GM18499 (cell line): ENCODE measurements at regions not wholly inside any gene's neighbourhood (a gene's known extent, or its start where the extent isn't known, plus 50 kb on each side); places are given as distances from the start of the nearest gene placed in this dataset.
"Not testable (repeated sequence)": the region's sequence is repeated elsewhere in the genome, so short reads cannot be mapped to it uniquely, and the experiment has no call there.

Experiments used
- ATAC-seq: cut with Tn5 transposase; IDR thresholded peaks from one replicate; pipeline ENCODE4 v1.9.1; 2021; ENCODE audit warnings: moderate number of reproducible peaks; ENCODE audit not compliant: insufficient read depth, unreplicated experiment

DNA sequence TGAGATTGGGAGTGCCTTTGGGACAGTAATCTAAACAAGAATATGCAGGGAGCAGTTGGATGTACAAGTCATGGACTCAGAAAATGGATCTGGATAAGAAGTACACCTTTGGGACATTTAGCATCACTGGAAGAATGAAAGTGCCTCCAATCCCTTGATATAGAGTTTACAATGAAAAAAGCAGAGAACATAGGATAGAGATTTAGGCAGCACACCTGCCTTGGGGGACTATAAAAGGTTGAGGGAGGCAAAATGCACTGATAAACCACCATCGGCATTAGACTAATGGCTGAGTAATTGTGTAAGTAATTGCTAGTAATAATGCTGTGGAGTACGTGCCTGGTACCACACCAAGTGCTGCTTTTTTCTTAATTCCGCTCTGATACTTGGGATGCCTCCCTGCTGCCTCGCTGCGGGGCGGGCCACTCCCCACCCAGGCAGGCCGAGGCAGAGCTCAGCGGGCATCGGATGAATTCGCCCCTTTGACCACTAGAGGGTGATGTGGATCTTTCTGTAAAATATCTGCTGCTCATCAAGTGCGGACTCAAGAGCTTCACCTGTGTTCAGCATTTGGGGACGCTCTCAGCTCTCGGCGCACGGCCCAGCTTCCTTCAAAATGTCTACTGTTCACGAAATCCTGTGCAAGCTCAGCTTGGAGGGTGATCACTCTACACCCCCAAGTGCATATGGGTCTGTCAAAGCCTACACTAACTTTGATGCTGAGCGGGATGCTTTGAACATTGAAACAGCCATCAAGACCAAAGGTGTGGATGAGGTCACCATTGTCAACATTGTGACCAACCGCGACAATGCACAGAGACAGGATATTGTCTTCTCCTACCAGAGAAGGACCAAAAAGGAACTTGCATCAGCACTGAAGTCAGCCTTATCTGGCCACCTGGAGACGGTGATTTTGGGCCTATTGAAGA, 99.9 kb downstream of the ANKRD18B start:
- peak; percentile 77 for ATAC-seq

DNA sequence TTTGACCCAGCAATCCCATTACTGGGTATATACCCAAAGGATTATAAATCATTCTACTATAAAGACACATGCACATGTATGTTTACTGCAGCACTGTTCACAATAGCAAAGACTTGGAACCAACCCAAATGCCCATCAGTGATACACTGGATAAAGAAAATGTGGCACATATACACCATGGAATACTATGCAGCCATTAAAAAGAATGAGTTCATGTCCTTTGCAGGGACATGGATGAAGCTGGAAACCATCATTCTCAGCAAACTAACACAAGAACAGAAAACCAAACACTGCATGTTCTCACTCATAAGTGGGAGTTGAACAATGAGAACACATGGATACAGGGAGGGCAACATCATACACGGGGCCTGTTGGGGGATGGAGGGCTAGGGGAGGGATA, 104.3 kb downstream of the ANKRD18B start:
- ATAC-seq: not testable (repeated sequence)

DNA sequence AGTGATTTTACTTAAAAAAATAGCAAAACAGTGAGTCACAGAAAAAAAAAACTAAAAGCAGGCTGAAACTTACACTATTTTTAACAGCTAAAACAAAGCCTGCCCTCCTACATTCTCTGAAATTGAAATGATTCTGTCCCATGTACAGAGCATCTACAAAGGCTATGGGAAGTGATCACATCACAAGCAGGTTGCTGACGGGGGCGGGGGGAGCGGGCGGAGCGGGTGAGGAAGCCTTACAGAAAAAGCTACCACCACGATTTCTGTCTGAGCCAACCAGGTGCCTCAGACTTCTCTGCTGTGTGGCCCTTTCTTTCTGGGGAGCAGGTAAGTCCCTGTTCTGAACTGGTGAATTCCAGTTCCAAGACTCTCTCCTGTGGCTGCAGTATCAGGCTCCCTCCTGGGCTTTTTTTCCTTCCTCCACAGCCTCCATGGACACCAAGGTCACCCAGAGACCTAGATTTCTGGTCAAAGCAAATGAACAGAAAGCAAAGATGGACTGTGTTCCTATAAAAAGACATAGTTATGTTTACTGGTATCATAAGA, 104.9 kb downstream of the ANKRD18B start:
- ATAC-seq: no peak

DNA sequence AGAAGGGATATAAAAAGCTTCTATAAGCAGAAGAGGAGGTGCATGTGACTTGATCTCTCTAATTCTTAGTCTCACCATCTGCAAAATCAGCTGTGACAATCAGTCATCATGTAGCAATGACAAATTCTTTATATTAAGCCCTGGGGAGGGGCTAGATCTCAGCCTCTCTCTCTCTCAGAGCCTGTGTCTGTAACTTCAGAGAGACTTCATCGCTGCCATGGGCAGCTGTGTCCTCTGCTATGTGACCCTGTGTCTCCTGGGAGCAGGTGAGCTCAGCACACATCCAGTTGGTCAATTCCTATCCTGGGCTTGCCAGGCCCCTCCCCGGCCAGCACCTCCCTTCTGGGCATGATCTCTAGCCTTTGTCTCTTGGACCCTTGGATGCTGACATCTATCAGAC, 109.6 kb downstream of the ANKRD18B start:
- no peak for ATAC-seq

DNA sequence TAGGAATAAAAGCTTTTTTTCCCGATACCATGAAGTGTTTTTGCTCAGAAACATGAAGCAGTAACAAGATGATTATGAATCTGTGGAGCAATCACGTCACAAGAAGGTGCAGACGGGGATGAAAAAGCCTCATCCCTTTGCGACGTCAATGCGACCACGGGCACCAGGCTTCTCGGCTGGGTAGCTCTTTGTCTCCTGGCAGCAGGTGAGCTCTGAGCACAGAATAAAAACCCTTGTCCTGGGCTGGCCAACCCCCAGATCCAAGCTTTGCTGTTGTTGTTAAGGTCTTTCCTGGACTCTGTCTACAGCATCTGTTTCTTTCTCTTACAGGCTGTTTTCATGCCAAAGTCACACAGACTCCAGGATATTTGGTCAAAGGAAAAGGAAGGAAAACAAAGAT, 113.8 kb downstream of the ANKRD18B start:
- ATAC-seq: no peak

DNA sequence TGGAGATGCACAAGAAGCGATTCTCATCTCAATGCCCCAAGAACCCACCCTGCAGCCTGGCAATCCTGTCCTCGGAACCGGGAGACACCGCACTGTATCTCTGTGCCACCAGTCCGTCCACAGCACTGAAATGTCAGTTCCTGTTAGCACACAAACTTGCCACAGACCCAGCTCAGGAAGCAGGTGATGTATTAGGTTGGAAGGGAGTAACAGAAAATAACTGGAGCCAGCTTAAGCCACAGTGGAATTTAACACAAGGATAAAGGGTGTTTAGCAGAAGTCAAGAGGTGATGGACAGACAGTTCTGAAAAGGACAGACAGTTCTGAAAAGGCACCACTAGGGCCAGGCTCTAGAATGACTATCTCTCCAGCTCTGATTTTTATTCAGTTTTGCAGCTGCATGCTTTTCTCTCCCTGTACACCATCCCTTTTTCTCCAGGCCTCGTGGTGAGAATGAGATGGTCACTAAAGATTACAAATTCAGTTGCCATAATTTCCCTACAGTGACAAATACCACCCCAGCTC, 114.4 kb downstream of the ANKRD18B start:
- no peak for ATAC-seq

DNA sequence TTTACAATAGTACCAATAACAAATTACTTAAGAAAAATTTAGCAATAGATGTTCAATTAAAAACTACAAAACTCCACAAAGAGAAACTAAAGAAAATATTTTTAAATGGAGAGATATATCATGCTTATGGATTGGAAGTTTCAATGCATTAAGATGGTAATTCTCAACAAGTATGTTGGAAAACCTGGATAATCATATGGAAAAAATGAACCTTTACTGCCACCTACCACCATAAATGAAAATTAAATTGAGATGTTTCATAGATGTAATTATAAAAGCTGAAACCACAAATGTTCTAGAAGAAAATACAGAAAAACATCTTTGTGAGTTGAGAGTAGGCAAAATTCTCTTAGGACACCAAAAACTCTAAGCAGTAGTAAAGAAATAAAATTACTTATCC, 121.7 kb downstream of the ANKRD18B start:
- ATAC-seq: no peak

DNA sequence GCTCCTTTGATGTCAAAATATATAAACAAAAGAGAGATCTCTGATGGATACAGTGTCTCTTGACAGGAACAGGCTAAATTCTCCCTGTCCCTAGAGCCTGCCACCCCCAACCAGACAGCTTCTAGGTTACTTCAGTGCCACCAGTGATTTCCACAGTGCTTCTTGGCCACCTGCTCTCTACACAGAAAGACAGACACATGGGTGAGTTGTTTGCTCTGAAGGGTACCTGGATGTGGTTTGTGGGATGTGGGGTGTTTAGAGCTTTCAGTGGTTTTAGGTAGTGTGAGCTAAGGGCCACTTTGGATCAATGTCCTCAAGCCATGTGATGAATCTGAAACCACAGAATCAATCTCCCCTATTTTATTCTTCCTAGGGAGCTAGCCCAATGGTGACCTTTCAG, 125.4 kb downstream of the ANKRD18B start:
- no peak for ATAC-seq

DNA sequence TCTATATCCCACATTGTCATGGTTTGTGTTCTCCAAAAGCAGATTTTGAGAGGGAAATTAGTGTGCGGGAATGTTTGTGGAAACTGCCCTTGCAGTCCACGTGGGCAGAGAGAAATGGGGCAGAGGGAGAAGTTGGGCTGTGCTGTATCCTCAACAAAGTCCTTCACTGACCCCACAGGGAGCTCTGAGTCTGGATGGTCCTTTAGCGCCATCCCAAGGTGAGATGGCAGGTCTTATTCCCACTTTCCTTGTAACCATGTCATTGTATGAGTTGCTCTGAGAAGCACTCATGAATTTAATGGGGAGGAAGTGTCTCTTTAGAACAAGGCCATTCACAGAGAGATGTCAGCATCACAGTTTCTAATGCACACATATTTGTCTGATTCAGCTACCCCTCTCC, 127.1 kb downstream of the ANKRD18B start:
- no peak for ATAC-seq

DNA sequence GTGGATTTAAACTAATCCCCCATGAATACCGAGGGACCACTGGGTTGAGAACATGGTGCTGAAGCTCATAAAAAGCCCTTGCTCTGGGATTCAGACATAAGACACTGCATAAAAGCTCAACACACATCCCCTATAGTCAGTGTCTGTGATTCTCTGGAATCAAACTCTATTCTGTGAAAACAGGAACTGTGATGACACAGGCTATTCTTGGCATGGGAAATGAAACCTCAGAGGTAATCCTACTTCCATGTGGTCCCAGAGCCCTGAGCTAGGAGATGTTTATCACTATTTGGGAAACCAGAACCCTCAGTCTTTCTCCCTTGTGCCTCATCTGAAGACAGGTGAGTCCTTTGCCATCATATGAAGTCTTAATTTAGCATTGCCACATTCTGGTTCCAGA, 135.4 kb upstream of the PRSS3 start:
- ATAC-seq: no peak

DNA sequence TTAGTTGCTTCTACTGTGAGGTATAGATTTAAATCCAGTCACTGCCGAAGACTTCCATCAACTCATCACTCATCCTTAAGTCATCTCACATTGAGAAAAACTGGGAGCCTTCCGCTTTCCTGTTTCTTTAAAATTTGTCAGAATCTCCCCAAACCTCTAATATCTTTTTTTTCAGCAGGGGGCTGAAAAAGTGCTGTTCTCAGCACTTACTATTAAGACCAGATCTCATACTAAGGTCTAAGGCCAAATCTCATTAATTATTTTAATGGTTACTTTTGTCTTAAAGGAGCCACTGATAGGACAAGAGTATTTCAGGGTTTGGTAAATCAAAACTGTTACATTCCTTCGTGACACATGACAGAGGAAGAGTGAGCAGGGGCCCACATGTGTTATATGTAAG, 134.6 kb upstream of the PRSS3 start:
- ATAC-seq: no peak

DNA sequence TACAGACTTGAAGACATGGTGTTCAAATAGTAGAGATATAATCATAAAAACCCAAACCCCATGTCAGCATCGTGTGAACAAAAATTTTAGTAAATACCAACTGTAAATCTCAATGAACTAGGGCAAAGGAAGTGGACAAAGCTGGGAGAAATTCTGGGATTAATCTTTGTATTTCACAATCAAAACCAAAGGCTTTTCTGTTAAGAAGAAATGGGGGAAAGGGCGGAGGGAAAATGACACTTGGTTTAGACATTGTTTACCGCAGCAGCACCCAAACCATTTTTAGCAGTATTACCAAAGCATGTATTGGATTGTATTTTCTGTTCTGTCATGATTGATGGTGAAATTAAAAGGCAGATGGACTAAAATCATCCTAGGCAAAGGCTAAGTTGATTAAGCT, 134.2 kb upstream of the PRSS3 start:
- ATAC-seq: no peak

DNA sequence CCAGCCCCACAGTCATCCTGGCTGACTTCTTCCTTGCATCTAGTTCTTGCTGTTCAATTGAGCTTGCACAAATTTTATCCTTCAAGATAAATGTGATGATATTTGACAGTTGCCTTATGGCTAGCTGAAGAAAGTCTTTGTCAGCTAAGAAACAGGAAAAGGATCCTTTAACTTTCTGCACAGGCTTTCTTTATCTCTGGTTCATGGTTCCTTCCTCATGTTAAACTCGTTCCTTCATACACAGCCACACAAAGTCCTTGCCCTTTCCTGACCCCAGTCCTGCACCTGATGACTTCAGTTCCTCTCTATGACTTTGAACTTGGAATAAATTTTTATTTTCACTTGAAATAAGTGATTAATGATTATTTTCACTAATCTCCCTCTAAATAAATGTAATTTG, 132.5 kb upstream of the PRSS3 start:
- ATAC-seq: no peak

DNA sequence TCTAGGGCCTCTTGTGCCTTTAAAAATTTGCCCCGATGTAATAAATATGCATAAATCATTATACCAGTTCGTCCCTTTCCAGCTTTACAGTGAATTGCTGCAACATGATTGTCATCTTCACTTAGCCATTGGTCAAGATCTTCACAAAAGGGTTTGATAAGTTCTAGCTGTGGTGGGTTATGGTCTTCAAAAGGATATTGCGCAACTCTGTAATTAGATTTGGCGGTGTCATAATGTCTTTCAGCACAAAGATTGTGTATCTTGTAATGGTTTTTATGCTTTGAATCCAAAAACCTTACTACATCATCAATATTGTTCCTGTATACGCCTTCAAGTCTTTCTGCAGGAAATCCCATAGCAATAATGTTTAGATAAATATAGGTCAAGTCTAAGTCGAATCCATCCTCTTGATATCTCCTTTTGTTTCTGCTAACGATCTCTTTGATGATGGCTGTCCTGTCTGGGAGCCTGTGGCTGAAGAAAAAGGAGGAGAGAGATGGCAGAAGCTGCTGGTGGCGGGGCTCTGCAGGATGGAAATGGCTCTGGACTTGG, 119.1 kb upstream of the PRSS3 start:
- not testable (repeated sequence) for ATAC-seq

DNA sequence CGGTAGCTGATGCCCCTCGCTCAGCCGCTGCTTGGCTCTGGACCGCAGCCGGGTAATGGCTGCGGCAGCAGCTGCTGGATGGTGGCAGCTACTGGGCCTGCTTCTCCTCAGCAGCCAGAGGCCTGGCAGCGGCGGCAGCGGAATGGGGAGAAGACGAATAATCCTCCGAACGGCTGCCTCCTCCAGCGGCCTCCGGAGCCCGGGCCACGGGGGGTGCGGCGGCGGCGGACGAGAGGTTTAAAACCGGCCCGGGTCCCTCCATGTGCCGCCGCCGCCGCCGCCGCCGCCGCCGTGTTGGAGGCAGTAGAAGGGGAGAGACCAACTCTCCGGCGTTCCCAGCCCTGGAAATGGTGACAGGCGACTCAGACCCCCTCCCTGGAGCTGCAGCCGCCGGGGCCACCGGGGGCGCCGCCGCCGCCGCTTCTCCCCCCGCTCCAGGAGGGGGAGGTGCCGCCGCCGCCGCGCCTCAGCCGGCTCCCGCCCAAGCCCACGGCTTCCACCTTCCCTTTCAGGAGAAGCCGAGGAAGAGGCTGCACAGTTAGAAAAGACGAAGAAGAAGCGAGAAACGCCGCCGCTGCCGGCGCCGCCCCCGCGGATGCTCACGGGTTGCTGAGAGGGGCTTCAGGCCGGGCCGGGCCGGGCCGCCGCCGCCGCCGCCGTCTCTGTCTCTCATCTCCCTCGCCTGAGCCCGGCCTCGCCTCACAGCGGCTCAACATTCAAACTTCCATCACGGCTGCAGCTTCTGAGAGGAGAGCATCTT, 118.4 kb upstream of the PRSS3 start:
- ATAC-seq: no peak

DNA sequence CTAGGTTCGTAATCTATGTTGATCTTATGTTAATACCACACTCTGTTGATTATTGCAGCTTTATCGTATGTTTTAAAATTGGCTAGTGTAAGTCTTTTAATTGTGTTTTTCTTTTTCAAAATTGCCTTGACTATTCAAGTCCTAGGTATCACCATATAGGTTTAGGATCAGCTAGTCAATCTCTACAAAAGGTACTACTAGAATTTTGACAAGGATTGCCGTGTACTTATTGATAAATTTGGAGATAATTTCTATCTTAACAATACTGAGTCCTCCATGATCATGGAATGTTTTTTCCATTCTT, 117.9 kb upstream of the PRSS3 start:
- no peak for ATAC-seq

DNA sequence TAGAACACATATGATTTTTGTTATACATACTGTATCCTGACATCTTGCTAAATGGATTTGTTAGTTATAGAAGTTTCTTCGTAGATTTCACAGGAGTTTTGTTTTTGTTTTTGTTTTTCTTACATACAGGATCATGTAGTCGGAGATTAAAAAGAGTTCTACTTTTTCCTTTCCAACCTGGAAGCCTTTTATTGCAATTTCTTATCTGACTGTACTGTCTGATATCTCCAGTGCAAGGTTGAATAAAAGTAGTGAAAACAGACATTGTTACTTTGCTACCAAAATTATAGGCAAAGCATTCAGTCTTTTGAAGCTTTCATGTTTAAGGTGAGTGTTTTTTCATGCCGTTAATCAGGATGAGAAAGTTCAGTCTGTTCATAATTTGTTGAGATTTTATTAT, 117.4 kb upstream of the PRSS3 start:
- ATAC-seq: no peak

DNA sequence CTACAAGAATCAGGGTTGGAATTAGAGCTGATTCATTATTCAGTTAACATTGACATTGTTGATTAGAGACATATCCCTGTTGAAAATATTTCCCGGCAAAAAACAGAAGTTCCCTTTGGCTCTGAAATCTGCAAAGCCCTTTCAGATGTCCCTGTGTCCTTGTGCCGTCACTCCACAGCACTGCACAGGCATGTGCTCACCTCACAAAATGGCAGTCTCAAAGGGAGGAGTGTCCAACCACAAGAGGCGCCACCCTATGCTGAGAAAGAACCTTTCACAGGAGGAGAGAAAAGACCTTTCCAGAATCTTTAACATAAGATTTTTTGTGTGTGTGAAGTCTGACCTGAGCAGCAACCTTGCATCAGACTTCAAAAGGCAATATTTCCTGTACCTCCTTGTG, 112.8 kb upstream of the PRSS3 start:
- no peak for ATAC-seq

DNA sequence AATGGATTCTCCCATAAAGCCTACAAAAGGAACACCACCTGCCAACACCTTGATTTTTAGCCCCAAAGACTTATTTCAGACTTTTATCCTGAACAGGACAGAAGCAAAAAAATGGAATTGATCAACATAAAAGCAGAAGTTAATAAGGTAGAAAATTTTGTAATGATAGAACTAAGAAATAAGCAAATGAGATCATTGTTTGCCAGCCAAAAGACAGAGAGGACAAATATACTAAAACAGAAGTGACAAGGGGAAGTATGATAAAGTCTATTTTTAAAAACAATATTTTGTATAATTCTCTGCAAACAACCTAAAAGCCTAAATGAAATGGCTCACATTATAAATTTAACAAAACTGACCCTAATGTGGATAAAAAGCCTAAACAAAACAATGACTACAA, 110.5 kb upstream of the PRSS3 start:
- ATAC-seq: no peak

DNA sequence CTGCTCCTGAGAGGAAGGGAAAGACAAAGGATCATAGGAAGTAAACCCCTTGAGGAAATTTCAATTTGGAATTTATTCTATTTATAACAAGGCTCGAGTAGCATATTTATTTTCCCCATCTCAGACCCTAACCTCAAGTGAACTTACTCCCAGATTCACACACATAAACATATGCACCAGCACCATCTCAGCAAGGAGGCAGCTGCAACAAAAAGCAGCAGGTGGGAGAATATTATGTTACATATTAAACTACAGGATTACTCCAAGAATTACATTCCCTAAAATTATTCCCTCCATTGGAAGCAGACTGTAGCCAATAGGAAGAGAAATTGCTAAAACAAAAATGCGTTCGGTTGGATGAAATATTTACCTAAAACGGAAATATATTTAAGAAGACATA, 108.4 kb upstream of the PRSS3 start:
- ATAC-seq: no peak

DNA sequence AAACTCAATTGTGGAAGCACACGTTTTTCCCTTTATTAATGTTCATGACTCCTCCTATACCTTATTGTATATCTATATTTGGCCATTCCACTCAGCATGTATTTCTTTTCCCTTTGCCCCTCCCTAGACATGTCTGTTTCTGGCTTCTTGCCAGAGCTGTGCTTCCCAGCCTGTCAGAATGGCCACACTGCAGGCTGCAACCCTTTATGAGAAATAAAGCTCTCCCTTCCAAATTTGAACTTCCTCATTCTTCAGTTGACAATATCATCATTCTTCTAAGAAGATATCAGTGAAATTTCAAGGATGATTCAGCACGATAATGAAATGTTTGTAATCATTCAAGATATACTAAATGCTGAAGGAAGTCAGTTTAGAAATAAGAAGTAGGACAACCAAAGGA, 107.6 kb upstream of the PRSS3 start:
- ATAC-seq: no peak
